ENCODE measurements at regions not wholly inside any gene's neighbourhood (a gene's known extent, or its start where the extent isn't known, plus 50 kb on each side); places are given as distances from the start of the nearest gene placed in this dataset.

DNA sequence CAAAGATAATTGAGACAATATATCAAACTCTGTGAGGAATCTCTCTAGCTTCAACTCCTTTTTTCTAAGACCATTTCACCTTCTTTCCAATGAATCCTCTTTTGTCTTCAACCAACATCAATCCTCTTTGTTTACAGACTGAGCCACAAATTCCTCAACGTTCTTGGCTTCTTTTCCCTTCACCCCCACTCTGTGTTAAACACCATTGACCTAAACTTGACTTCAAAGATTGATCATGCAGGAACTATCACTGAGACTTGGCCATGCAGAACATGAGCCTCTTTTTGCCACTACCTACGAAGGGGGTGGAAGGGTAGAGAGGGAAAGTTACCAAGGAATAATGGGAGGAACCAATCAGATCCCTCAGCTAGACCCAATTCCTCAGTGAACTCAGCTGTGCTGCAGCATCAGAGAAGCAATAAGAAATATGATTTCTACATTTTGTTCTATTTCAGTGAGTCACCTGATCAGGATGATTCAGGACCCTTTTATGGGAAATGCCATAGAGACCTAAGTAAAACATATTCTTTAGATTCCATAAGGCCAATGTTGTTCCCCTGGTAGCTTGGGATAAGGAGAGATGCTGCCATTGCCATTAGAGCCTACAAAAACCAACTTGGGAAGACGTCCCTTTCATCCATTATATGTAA is 187.7 kb upstream of the RGMB start:
- no peak for DNase-seq

DNA sequence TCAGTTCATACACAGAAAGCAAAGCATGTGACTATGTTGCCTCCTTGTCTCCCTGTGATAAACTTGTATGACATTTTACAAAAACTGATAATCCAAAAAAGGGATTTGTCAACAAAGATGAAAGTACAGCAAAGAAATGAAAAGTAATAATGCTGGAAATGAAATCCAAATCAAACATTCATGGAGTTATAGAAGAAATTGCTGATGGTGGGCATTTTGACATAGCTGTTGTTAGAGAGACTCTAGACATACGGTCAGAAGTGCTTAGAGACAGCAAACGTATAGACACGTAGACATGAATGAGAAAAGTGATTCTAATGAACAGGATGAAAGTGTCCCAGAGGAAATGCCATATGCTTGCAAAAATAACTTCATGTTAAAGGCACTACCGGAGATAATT is 186.9 kb upstream of the RGMB start:
- no peak for DNase-seq

DNA sequence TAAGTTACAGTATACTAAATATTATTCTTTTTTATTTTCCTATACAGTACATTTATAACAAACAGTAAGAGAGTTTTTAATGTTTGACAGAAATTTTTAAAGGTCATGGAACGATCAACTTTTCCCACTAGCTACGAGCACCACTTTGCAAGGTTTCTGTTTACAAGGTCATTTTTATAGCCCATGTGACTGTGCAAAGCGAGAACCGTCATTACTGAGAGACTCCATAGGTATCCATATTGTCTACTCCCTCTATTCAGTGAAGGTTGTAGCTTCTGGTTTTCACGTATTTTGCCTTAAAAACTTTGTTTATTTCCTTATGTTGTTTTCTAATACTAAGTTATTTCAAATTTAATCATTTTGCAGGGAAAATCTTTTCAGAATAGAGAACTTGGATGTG is 186.3 kb upstream of the RGMB start:
- no peak for DNase-seq

DNA sequence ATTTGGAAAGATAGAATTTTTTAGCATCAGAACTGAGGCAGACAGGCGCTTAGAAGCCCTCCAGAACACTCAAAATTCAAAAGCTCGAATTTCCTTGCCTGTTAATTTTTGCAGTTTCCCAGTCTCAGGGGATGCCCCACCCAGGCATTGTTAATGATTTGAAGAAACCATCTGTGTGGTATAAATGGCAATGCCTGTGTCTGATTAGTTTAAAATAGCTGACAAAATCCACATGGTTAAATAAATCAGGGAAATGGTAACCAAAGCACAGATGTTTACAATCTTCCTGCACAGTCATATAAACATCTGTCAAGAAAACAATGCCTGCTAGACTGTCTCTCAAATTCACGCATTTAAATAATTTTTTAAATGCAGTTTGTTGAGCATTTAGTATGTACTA is 185.2 kb upstream of the RGMB start:
- DNase-seq: no peak

DNA sequence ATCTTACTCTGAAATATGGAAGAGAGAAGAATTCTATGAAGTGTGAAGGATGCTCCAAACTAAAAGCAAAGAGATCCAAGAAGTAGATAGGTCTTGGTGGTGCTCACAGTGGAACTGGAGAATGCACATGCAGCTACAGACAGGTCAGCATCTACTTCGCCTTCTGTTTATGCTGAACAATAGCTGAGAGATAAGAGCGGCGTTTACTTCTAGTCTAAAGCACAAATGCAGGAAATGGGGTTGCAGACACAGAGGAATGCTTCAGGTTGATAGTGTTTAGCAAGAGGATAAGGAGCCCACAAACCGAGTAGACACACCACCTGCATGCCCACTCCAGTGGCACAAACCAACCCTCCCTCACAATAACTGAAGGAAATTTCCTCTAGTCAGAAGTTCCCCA is 180.0 kb upstream of the RGMB start:
- no peak for DNase-seq

DNA sequence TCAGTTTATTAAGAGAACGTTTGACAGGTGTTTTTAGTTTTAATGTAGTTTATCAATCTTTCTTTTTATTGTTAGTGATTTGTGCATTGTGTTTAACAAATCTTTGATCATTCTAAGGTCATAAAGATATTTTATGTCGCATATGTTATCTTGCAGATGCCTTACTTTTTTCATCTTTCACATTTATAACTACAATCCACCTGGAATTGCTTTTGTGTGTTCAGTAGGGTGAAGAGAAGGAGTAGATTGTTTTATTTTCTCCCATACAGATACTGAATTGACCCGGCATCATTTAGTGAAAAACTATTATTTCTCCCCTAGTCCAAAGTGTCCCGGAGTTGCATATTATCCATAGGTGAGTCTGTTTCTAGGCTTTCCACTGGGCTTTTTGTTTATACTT is 179.4 kb upstream of the RGMB start:
- no peak for DNase-seq

DNA sequence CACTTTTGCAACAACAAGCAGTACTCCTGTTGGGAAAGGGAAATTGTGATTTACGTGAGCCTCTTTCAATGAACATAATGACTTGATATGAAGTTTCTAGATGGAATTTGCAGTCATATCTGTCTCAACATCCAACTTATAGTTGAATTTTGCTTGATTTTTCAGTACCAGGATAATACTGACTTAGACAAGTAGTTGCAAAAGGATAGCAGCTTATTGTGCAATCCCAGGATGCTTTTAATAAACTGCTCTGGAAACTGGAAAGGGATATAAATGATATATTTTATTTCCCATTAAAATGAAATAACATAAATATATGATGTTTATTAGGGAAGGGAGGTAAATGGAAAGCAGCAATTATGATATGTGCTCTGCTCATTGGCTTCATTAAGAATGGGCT is 174.4 kb upstream of the RGMB start:
- DNase-seq: no peak

DNA sequence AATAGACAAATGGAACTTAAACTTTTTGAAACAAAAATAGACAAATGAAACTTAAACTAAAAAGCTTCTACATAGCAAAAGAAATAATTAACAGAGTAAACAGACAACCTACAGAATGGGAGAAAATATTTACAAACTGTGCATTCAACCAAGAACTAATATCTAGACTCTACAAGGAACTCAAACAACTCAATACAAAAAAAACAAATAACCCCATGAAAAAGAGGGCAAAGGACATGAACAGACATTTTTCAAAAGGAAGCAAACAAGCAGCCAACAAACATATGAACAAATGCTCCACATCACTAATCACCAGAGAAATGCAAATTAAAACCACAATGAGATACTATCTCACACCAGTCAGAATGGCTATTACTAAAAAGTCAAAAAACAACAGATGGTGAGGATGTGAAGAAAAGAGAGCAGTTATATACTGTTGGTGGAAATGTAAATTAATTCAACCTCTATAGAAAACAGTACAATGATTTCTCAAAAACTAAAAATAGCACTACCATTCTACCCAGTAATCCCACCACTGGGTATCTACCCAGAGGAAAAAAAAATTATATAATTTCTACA is 170.8 kb upstream of the RGMB start:
- no peak for DNase-seq

DNA sequence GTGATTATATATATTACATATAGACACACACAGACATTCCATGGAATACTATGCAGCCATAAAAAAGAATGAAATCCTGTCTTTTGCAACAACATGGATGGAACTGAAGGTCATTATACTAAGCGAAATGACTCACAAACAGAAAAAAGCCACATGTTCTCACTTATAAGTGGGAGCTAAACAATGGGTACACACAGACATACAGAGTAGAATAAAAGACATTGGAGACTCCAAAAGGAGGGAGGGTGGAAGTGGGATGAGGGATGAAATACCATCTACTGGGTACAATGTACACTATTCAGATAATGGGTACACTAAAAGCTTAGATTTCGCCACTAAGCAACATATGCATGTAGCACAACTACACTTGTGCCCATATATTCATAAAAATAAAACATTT is 170.0 kb upstream of the RGMB start:
- DNase-seq: no peak

DNA sequence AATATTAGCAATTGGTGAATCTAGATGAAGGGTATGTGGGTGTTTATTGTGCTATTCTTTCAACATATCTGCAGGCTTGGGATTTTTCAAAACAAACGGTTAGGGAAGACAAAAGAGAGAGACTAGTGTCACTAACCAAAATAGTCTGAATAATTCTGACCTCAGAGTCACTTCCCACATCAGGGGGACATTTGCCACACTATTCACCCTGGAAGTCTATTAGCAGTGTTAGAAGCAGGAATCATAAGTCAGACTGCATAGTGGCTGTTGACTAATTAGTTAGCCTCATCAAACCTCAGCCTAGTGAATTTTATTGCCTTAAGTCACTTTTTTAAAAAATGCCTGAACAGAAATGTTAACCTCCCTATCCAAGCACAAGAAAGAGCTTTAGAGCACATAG is 169.2 kb upstream of the RGMB start:
- no peak for DNase-seq

DNA sequence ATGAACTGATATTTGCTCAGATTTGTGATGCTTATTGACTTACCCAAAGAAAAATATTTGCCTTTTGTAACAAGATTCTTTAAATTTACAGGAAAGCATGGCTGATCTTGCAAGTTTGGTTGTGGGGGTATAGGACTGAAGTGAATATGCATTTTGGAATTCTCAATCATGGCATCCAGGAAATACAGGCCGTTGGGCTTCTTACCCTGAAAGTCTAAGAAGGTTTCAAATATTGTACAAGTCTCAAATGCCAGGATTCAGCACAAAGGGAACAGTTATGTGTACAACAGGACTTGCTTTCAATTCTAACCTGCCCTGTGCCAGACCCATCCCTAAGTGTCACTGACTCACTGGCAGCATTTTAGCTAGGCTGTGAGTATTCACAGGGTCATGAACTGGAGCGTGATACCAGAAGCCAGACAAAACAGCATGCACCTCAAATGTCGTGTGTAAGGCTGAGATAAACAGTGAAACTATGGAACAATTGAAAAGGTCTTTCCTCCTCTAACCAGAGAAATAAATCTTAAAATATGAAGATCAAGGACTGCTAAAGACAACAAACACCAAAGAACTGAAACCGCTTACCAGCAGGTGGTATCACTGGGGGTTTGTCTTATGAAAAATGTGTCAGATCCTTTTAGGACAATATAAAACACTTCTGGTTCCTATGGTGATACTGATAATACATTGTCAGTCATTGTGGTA is 168.6 kb upstream of the RGMB start:
- DNase-seq: no peak

DNA sequence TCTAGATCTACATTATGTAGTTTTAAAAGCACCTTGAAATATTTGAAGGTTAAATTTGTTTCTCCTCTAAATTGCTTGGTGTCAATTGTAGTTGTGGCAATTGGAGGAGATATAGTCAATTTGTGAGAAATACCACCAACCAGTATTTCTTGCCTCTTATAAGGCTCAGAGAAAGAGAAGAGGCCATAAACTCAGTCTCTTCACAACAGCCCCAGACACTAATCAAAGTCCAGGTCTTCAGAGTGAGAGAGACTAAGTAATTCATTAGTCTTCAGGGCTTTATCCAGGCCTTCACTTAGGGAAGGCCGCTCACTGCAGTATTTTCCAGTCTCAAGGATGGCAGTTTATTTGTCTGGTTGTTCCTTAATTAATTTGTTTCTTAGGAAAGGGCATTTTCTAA is 168.0 kb upstream of the RGMB start:
- DNase-seq: no peak

DNA sequence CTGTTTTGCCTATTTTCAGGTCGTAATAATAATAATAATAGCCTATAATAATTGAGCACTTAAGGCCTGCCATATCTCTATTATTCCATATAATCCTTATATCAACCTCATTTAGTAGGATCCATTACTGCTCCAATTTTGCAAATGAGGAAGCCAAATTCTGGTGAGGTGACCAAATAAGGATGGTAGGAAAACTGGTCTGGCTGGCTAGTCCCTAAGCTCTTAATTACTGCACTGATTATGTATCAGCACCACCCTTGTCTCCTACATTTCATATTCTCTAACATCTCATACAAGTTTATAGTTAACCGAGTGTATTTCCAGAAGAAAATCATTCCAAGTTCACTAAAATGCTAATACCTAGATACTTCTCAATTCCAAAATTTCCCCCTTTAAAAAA is 166.5 kb upstream of the RGMB start:
- no peak for DNase-seq

DNA sequence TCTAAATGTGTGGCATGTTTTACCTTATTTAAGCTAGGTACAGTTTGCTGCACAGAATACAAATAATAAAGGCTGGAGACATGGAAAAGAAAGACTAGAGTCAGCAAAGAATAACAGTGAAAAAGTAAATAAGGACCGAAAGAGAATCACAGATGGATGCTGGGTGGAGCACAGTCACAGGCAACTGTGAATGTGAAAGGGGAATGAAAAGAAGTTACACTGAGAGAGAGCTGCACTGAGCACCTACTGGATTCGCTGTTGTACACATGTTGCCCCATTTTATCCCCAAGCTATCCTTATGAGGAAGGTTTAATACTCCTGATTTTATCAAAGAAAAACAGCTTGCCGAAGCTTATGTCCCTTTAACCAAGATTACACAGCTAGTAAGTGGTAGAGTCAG is 165.4 kb upstream of the RGMB start:
- DNase-seq: no peak

DNA sequence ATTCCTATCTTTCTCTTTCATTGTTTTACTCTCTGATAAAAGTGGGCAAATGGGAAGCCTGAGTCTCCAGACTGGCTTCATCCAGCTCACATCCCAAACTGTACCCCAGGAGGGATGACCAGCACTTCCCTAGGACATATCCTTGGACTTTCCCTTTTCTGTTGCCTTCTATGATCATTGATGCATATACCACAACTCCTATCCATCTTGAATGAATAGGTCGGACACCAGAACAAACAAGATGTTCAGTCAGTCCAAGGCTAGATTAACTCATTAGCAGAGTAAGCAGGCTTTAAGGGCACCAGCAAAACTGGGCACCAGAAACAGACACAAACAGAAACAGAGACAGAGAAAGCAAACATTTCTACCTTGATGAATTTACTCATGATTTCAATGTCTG is 159.1 kb upstream of the RGMB start:
- no peak for DNase-seq

DNA sequence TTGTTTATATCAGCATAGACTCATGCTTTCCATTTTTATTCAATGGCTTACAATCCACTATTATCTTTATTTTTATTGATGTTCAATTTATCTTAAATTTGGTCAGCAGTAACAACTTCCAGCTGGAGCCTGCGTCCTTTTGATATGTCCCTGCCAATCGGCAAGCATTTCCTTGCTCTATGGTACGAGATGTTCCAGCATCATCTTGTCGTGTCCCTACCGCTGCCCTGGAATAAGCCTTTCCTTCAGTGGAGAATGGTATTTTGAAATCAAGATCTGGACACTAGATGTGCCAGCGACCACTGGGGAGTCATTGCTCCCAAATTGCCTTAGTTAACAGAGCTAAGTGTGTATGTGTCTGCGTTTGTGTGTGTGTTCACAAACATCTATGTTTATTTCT is 151.6 kb upstream of the RGMB start:
- no peak for DNase-seq

DNA sequence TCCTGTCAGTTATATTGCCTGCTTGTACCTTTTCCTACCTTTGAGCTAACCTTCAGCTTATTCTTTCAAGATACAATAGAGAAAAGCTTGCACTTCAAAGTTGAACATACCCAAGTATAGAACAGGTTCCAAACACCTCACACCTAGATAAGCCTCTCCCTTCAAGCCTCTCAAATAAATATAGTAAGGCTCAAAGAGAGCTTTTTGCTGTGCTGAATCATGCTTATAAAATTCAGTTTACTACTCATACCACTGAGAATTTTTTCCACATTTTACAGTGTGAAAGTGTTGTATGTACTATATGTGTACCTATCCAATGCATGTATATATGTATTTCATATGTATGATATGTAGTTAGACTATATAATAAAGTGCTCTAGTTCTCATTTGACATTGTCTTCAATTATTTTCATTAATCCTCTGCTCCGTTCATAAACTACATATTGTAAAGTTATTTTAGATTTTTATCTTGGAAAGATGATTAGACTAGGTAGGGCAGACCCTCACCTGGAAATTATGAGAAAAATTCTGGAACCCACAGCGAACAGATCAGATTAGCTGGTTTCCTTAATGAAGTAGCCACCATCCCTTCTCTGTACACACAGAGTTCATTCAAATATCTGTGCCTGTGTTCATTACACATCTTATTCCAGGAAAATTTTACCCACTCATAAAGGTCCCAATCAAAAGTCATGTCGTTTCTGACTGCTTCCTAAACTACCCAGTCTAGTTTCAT is 149.2 kb upstream of the RGMB start:
- DNase-seq: no peak

DNA sequence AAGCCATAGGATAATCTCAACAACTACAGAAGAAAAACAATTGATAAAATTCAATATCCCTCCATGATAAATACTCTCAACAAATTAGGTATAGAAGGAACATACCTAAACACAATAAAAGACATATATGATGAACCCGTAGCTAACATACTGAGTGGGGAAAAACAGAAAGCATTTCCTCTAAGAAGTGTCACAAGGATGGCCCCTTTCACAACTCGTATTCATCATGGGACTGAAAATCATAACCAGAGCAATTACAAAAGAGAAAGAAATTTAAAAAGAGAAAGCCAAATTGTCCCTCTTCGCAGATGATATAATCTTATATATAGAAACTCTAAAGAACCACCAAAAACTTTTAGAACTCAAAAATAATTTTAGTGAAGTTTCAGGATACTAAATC is 146.3 kb upstream of the RGMB start:
- DNase-seq: no peak

DNA sequence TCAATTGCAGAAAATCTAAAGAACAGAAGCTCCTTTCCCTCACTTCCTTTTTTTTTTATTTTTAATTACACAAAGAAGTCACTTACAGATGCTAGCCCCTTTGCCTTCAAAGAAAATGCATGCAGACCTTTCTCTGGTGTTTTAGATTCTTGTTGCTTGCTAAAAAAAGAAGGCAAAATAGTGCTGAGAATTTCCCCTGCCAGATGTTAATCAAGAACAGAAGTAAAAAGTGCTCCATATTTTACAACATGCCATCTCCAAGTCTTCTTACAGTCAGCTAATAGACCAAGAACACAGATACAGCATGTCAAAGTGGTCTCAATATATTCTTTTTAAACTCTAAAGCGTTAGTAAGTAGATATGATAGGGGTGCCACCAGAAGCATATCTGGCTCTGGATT is 142.8 kb upstream of the RGMB start:
- no peak for DNase-seq

DNA sequence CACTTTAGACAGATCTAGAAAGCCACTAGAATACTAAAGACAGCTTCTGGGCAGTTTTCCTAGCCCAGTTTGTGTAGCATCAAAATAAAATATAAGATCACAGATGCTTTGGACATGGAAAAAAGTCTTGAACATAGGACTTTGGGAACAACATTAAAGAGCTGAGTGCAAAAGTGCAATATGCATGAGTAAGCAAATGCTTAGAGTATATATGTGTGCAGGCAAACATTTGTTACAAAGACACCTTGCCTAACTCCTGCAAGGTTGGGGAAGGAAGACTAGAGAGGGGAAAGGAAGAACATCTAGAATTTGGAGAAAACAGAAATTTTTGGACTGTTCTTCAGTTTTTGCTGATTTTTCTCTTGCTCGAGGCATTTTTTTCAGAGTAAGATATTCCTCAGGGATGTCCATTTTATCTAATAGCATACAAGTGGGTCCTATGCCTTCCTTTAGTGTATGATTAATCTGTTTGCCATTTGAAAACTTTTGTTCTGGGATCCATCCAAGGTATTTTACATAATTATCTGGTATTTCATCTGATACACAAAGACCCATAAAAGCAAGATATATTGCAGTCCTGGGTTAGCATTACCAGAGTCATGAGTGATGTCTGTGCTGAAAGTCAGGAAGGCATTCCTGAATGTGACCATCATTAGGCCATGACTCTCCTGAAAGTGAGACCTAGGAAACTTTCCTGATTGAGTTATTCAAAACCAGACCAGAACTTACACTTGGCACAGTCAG is 142.0 kb upstream of the RGMB start:
- no peak for DNase-seq

DNA sequence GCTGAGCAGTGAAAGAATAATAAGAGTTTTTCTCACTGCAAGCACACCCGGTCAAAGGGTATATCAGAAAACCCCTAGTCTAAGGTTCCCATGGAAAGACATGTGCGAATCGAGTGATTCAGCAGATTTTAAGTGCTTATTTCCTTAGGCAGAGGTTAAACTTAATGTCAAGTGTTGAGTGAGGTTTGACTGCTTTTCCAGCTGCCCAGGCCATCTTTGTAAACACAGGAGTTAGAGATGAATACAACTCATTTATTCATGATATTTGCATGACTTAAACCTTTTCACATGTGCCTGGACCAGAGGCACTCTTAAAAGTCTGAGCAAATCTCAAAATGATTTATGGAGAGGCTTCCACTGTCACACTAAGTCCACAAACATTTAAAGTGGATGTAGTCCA is 137.8 kb upstream of the RGMB start:
- no peak for DNase-seq

DNA sequence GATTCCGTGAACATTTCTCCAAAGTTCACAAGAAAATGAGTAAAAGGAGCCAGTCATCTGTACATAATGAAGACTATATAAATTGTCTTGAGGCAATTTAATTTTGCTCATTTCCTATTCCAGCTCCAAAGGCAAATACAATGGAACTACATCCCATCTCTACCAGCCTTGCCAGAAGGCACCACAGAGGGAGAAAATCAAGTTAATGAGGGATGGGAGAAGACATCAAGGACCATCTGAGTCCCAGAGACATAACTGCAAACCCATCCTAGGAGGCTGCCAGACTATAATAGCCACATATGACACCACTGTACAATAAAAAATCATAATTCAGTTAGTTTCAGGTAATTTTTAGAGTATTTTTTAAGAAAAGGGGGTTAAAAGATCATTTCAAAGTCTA is 136.3 kb upstream of the RGMB start:
- no peak for DNase-seq

DNA sequence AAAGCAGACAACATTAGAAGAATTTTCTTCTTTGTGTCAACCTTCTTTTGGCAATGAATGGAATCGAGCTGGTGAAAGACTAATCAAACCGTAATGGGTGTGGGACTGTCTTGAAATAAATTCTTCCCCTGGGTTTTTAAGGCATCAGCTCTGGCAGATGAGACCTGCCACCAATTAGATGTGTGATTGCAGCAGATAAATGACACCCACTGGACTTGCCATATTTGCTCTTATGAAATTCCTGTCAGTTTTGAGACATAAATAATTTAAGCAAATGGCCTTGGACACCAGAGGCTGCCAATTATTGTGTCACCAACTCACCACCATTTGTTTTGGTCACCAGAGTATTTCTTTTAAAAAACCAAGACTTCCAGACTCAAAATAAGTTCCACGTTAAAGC is 135.9 kb upstream of the RGMB start:
- DNase-seq: no peak

Data from NCI-H2227 treated with DMSO at 0.1 percent for 48 hours (cell line).